ENCODE measurements at regions not wholly inside any gene's neighbourhood (a gene's known extent, or its start where the extent isn't known, plus 50 kb on each side); places are given as distances from the start of the nearest gene placed in this dataset.

DNA sequence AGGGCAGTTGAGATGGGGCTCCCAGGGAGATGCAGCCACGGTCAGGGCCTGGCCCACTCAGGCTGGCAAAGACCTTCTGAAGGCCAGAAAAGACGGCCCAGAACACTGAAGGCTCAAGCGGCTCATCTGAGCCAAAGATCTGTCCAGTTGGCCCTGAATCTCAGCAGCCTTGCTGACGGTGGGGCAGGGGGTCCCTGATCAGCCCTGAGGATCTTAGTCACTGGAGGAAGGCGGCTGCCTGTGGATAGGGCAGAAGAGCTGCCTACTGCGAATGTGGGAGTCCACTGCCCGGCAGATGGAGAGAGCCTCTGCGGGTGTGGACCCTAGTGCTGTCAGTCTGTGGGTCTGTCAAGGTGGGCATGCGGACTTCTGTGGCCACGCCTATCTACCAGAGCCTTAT is 1738.2 kb downstream of the TP53TG3F start:
- TF ChIP-seq, protein P1, sequence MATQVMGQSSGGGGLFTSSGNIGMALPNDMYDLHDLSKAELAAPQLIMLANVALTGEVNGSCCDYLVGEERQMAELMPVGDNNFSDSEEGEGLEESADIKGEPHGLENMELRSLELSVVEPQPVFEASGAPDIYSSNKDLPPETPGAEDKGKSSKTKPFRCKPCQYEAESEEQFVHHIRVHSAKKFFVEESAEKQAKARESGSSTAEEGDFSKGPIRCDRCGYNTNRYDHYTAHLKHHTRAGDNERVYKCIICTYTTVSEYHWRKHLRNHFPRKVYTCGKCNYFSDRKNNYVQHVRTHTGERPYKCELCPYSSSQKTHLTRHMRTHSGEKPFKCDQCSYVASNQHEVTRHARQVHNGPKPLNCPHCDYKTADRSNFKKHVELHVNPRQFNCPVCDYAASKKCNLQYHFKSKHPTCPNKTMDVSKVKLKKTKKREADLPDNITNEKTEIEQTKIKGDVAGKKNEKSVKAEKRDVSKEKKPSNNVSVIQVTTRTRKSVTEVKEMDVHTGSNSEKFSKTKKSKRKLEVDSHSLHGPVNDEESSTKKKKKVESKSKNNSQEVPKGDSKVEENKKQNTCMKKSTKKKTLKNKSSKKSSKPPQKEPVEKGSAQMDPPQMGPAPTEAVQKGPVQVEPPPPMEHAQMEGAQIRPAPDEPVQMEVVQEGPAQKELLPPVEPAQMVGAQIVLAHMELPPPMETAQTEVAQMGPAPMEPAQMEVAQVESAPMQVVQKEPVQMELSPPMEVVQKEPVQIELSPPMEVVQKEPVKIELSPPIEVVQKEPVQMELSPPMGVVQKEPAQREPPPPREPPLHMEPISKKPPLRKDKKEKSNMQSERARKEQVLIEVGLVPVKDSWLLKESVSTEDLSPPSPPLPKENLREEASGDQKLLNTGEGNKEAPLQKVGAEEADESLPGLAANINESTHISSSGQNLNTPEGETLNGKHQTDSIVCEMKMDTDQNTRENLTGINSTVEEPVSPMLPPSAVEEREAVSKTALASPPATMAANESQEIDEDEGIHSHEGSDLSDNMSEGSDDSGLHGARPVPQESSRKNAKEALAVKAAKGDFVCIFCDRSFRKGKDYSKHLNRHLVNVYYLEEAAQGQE (IDR thresholded peaks at IDR 0.05; ENCODE audit: insufficient replicate concordance, low read depth) = no peak
- TF ChIP-seq, protein P2, sequence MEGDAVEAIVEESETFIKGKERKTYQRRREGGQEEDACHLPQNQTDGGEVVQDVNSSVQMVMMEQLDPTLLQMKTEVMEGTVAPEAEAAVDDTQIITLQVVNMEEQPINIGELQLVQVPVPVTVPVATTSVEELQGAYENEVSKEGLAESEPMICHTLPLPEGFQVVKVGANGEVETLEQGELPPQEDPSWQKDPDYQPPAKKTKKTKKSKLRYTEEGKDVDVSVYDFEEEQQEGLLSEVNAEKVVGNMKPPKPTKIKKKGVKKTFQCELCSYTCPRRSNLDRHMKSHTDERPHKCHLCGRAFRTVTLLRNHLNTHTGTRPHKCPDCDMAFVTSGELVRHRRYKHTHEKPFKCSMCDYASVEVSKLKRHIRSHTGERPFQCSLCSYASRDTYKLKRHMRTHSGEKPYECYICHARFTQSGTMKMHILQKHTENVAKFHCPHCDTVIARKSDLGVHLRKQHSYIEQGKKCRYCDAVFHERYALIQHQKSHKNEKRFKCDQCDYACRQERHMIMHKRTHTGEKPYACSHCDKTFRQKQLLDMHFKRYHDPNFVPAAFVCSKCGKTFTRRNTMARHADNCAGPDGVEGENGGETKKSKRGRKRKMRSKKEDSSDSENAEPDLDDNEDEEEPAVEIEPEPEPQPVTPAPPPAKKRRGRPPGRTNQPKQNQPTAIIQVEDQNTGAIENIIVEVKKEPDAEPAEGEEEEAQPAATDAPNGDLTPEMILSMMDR (IDR thresholded peaks at IDR 0.05; ENCODE audit: insufficient read depth, low read length) = no peak
- no peak for TF ChIP-seq SPI1 (IDR thresholded peaks at IDR 0.05; ENCODE audit: borderline replicate concordance, low read depth)
- TF ChIP-seq POLR2AphosphoS5 (IDR thresholded peaks at IDR 0.05; ENCODE audit: low read depth) = no peak
- TF ChIP-seq GABPA (IDR thresholded peaks at IDR 0.05; ENCODE audit: low read depth) = no peak
- Histone ChIP-seq H3K27me3 (ENCODE audit: insufficient read depth, poor library complexity, severe bottlenecking) (no peaks in the 10 kb centered on the region), H3K27ac (replicated peaks) (no peak overlapping the region), H3K4me3 (replicated peaks; ENCODE audit: insufficient read depth, low read length) (no peak overlapping the region)
- no peak for DNase-seq (ENCODE audit: low read depth in 1 of 2, low spot score in 1 of 2)

DNA sequence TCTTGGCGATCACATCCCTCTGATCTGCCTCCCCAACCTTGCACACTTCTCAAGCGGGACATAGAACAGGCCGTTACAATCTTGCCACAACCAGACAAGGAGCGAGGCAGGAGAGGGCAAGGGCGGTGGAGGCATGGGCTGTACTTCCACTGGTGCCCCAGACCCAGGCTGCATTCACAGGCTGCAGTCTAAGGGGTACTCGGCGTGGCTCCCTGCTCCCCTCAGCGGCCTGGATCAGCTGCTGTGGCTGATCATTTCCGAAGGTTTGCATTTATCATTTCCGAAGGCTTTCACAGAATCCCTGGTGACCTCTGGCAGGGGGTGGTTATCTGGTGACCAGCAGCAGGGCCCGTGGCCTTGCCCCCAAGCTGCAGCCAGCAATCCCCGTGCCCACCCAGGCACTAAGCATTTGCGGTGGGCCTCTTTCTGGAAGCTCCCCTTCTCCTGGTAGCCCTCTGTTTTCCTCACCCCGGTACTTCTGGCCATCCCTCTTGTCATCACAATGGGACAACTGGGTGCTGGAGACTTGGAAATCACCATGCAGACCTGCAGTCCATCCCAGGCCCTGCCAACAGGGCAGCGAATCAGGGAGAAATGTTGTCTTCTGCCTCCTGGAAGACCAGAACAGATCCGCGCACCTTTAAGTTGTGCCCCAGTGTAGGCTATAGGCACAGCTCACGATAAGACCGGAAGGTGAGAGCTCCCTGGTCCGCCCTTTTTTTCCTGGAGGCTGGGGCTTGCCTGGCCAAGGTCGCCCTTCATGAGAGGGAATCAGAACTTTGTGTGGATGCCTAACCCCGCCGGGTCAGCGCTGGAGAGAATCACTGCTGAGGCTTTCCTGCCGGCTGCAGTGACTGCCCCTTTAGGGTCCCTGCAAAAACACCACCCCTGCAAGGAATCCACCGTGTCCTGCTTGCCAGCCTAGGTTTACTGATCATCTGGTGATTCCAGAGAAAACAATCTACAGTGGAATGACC is 1739.1 kb downstream of the TP53TG3F start:
- H3K27ac ChIP-seq (replicated peaks) = no peak overlapping the region
- no peak for DNase-seq (ENCODE audit: low read depth in 1 of 2, low spot score in 1 of 2)
- no peak for TF ChIP-seq SPI1 (IDR thresholded peaks at IDR 0.05; ENCODE audit: borderline replicate concordance, low read depth)
- no peaks in the 10 kb centered on the region for H3K27me3 ChIP-seq (ENCODE audit: insufficient read depth, poor library complexity, severe bottlenecking)
- no peak overlapping the region for H3K4me3 ChIP-seq (replicated peaks; ENCODE audit: insufficient read depth, low read length)

DNA sequence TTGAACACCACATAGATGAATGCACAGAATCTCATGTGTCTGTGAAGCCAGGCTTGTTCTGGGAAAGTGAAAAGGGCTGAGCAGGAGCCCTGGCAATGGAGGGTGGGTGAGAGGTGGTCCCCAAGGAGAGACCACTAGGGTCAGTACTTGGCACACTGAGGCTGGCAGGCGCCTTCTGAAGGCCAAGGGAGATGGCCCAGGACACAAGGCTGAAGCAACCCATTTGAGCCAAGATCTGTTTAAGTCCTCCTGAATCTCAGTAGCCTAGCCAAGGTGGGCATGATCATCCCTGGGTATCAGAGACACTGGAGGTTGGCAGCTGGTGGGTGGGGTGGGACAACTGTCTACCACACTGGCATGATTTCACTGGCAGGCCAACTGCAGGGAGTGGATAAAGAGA is 1741.2 kb downstream of the TP53TG3F start:
- Histone ChIP-seq H3K4me3 (replicated peaks; ENCODE audit: insufficient read depth, low read length) (no peak overlapping the region), H3K27me3 (ENCODE audit: insufficient read depth, poor library complexity, severe bottlenecking) (no peaks in the 10 kb centered on the region), H3K27ac (replicated peaks) (no peak overlapping the region)
- TF ChIP-seq SPI1 (IDR thresholded peaks at IDR 0.05; ENCODE audit: borderline replicate concordance, low read depth) (no peak), GABPA (IDR thresholded peaks at IDR 0.05; ENCODE audit: low read depth) (no peak)
- TF ChIP-seq, protein P1 (IDR thresholded peaks at IDR 0.05; ENCODE audit: insufficient replicate concordance, low read depth) = no peak
- DNase-seq (ENCODE audit: low read depth in 1 of 2, low spot score in 1 of 2) = no peak

DNA sequence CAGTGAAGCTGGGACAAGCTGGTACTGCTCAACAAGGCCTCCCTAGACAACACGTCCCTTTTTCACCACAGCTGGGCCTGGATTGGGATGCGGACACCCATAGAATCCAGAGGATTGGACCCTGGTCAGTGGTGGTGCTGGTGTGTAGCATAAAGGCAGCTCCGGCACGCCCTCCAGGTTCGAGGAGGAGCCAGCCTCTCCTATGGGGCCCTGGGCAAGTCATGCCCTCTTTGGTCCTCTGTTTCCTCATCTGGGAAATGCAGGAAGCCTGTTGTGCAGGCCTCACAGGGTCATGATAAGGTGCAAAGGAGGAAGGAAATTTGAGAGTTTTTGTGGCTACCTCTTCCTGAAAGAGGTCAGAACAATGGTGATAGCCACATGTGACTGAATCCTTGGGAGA is 1741.7 kb downstream of the TP53TG3F start:
- Histone ChIP-seq H3K27ac (replicated peaks) (no peak overlapping the region), H3K27me3 (ENCODE audit: insufficient read depth, poor library complexity, severe bottlenecking) (no peaks in the 10 kb centered on the region), H3K4me3 (replicated peaks; ENCODE audit: insufficient read depth, low read length) (no peak overlapping the region)
- DNase-seq (ENCODE audit: low read depth in 1 of 2, low spot score in 1 of 2) = no peak
- TF ChIP-seq SPI1 (IDR thresholded peaks at IDR 0.05; ENCODE audit: borderline replicate concordance, low read depth) (no peak), GABPA (IDR thresholded peaks at IDR 0.05; ENCODE audit: low read depth) (no peak), POLR2AphosphoS5 (IDR thresholded peaks at IDR 0.05; ENCODE audit: low read depth) (no peak)
- TF ChIP-seq, protein P1 (IDR thresholded peaks at IDR 0.05; ENCODE audit: insufficient replicate concordance, low read depth) = no peak
